HG03342 (cell line): ENCODE measurements at regions not wholly inside any gene's neighbourhood (a gene's known extent, or its start where the extent isn't known, plus 50 kb on each side); places are given as distances from the start of the nearest gene placed in this dataset.

Experiments
- ATAC-seq: cut with Tn5 transposase; IDR thresholded peaks from one replicate; pipeline ENCODE4 v1.9.1; 2021; ENCODE audit warnings: mild to moderate bottlenecking, moderate library complexity; ENCODE audit not compliant: unreplicated experiment

- no peak for ATAC-seq
Measured at GRCh38 chr21:27713154-27714109, 746.5 kb upstream of the ADAMTS5 start.

GRCh38 chr21:27704567-27705166, 737.8 kb upstream of the ADAMTS5 start:
- ATAC-seq = no peak

- no peak for ATAC-seq
Measured at GRCh38 chr21:27703791-27704190, 736.9 kb upstream of the ADAMTS5 start.

GRCh38 chr21:27700974-27701614, 734.2 kb upstream of the ADAMTS5 start:
- no peak for ATAC-seq

- ATAC-seq = no peak
Measured at GRCh38 chr21:27695246-27695645, 728.4 kb upstream of the ADAMTS5 start.

- ATAC-seq = no peak
Measured at GRCh38 chr21:27694667-27695066, 727.8 kb upstream of the ADAMTS5 start.

- no peak for ATAC-seq
Measured at GRCh38 chr21:27693376-27693775, 726.5 kb upstream of the ADAMTS5 start.

GRCh38 chr21:27691516-27691915, 724.6 kb upstream of the ADAMTS5 start:
- no peak for ATAC-seq

GRCh38 chr21:27691006-27691405, 724.1 kb upstream of the ADAMTS5 start:
- no peak for ATAC-seq

- no peak for ATAC-seq
Measured at GRCh38 chr21:27690426-27690825, 723.5 kb upstream of the ADAMTS5 start.

GRCh38 chr21:27688773-27689172, 721.9 kb upstream of the ADAMTS5 start:
- no peak for ATAC-seq

- no peak for ATAC-seq
Measured at GRCh38 chr21:27683292-27683691, 716.4 kb upstream of the ADAMTS5 start.

GRCh38 chr21:27681841-27682240, 715.0 kb upstream of the ADAMTS5 start:
- ATAC-seq = no peak

GRCh38 chr21:27681038-27681437, 714.1 kb upstream of the ADAMTS5 start:
- no peak for ATAC-seq

GRCh38 chr21:27680181-27680580, 713.3 kb upstream of the ADAMTS5 start:
- no peak for ATAC-seq

GRCh38 chr21:27678511-27678910, 711.6 kb upstream of the ADAMTS5 start:
- ATAC-seq = no peak

- ATAC-seq = no peak
Measured at GRCh38 chr21:27677546-27677945, 710.7 kb upstream of the ADAMTS5 start.

GRCh38 chr21:27675306-27675705, 708.4 kb upstream of the ADAMTS5 start:
- no peak for ATAC-seq

- ATAC-seq = no peak
Measured at GRCh38 chr21:27674041-27674615, 707.2 kb upstream of the ADAMTS5 start.

- no peak for ATAC-seq
Measured at GRCh38 chr21:27673581-27673980, 706.7 kb upstream of the ADAMTS5 start.

GRCh38 chr21:27671207-27671606, 704.3 kb upstream of the ADAMTS5 start:
- ATAC-seq = no peak
